ENCODE measurements at regions not wholly inside any gene's neighbourhood (a gene's known extent, or its start where the extent isn't known, plus 50 kb on each side); places are given as distances from the start of the nearest gene placed in this dataset.

GRCh38 chr2:41997561-41997960, 50.3 kb upstream of the PKDCC start:
- no peak for DNase-seq
- no peak overlapping the region for H3K27ac Mint-ChIP-seq (ENCODE audit: unreplicated experiment)
- ChIA-PET POLR2A (no interaction called here), CTCF (interaction anchor here (0.7 kb wide), 1 partner anchor 127 kb away, joined by 3 read pairs; no protein-coding TSS in a partner anchor)
- intact Hi-C loops (cut with micrococcal nuclease; ENCODE audit: unreplicated experiment): no loop called here
- Histone ChIP-seq H3K9me3 (no peaks in the 10 kb centered on the region; the same call in 1 of the 2 replicates), H3K27me3 (replicated peaks; ENCODE audit: control insufficient read depth, insufficient read depth, low read length) (no peaks in the 10 kb centered on the region), H3K4me1 (no peaks in the 10 kb centered on the region), H3K4me3 (ENCODE audit: low read depth, low read length) (no peak overlapping the region), H3K36me3 (ENCODE audit: control insufficient read depth, insufficient read depth, low read length) (no peaks in the 10 kb centered on the region)
- BruUV-seq (replicated peaks): no TSS peak
- H3K36me3 Mint-ChIP-seq (ENCODE audit: insufficient read depth, unreplicated experiment): no peaks in the 10 kb centered on the region
- H3K4me1 Mint-ChIP-seq (ENCODE audit: low read depth, unreplicated experiment): peaks cover 6% of the 10 kb centered on the region
- TF ChIP-seq CTCF (IDR thresholded peaks at IDR 0.05; ENCODE audit: insufficient read depth in 1 of 2, low read depth in 1 of 2, low read length in 1 of 2, severe bottlenecking in 1 of 2, unreplicated experiment in 1 of 2): no peak
- no peak overlapping the region for H3K4me3 Mint-ChIP-seq (ENCODE audit: unreplicated experiment)
- no peaks in the 10 kb centered on the region for H3K9me3 Mint-ChIP-seq (ENCODE audit: unreplicated experiment)
- H3K27me3 Mint-ChIP-seq (ENCODE audit: insufficient read depth, unreplicated experiment): no peaks in the 10 kb centered on the region
